CD4-positive, alpha-beta T cell (primary cell): ENCODE measurements at regions not wholly inside any gene's neighbourhood (a gene's known extent, or its start where the extent isn't known, plus 50 kb on each side); places are given as distances from the start of the nearest gene placed in this dataset.

Experiments used
- ATAC-seq: fragments of 200-7000 bp; cut with Tn5 transposase; one replicate; pipeline ENCODE4 v1.10.0; 2022; ENCODE audit warnings: mild to moderate bottlenecking; ENCODE audit not compliant: poor library complexity
- CTCF ChIA-PET: fragments of 350-600 bp; sonication (Branson Sonifier 250); formaldehyde crosslinking; loops from one replicate; lab custom pipeline; 2021; ENCODE audit warnings: antibody characterized with exemption, inconsistent platforms; lab: Charles Lee
- POLR2A ChIA-PET: fragments of 350-600 bp; sonication (Branson Sonifier 250); formaldehyde crosslinking; loops from one replicate; lab custom pipeline; 2021; ENCODE audit warnings: antibody characterized with exemption, inconsistent platforms; lab: Charles Lee
- DNase-seq, 14 experiments: peaks; one replicate each; pipeline ENCODE4 v3.0.0-alpha.2; 2013 to 2020; ENCODE audit warnings: mixed read lengths in 2 of 14
- H3K27ac ChIP-seq, 2 donors: one replicate each; pipeline versions ENCODE4 v1.5.1 to v1.7.0; 2013; ENCODE audit warnings: low read length in 2 of 2, low read depth in 1 of 2, mild to moderate bottlenecking in 1 of 2
- H3K27me3 ChIP-seq, 2 experiments: 1 replicate in 1 of 2; 2 replicates in 1 of 2; pipeline versions ENCODE4 v1.6.1 to v1.7.0; 2013; ENCODE audit warnings: low read length in 2 of 2, control low read depth in 1 of 2, mild to moderate bottlenecking in 1 of 2, moderate library complexity in 1 of 2; ENCODE audit not compliant: insufficient read depth in 2 of 2, control insufficient read depth in 1 of 2
- H3K36me3 ChIP-seq: one replicate; pipeline ENCODE4 v1.6.1; 2013; ENCODE audit warnings: low read length, control low read depth; ENCODE audit not compliant: insufficient read depth
- H3K4me1 ChIP-seq: one replicate; pipeline ENCODE4 v1.6.1; 2013; ENCODE audit warnings: low read length, control low read depth; ENCODE audit not compliant: insufficient read depth
- H3K4me3 ChIP-seq: one replicate; pipeline ENCODE4 v1.5.1; 2013; ENCODE audit warnings: mild to moderate bottlenecking, low read length, moderate library complexity
- H3K9me3 ChIP-seq, 2 experiments: 1 replicate in 1 of 2; 2 replicates in 1 of 2; pipeline versions ENCODE4 v1.6.1 to v1.7.0; 2013; ENCODE audit warnings: low read length in 2 of 2, mild to moderate bottlenecking in 2 of 2, control low read depth in 1 of 2, moderate library complexity in 1 of 2; ENCODE audit not compliant: control insufficient read depth in 1 of 2, insufficient read depth in 1 of 2
- H3K27ac Mint-ChIP-seq: one replicate; pipeline ENCODE4 v1.8.0; 2020; ENCODE audit warnings: mixed read lengths
- H3K27me3 Mint-ChIP-seq: one replicate; pipeline ENCODE4 v1.8.0; 2021; ENCODE audit warnings: mixed read lengths
- H3K36me3 Mint-ChIP-seq: one replicate; pipeline ENCODE4 v1.8.0; 2021; ENCODE audit warnings: low read depth, mixed read lengths
- H3K4me1 Mint-ChIP-seq: one replicate; pipeline ENCODE4 v1.8.0; 2021; ENCODE audit warnings: low read depth, mixed read lengths
- H3K4me3 Mint-ChIP-seq: one replicate; pipeline ENCODE4 v1.8.0; 2020; ENCODE audit warnings: mild to moderate bottlenecking, mixed read lengths
- H3K9me3 Mint-ChIP-seq: one replicate; pipeline ENCODE4 v1.8.0; 2020; ENCODE audit warnings: mixed read lengths
- intact Hi-C, 2 experiments: fragments of 100-400 bp; cut with DNase I in 1 of 2; cut with micrococcal nuclease in 1 of 2; formaldehyde crosslinking; loops; one replicate each; pipeline versions ENCODE4 v1.15.1 to v1.9.0; 2023 to 2025; cut with DNase I, micrococcal nuclease
- TF ChIP-seq, protein P1 (sequence below): fragments of 200-600 bp; IDR thresholded peaks from one replicate; pipeline ENCODE4 v1.8.0; 2022; ENCODE audit warnings: antibody characterized with exemption, mild to moderate bottlenecking

DNA sequence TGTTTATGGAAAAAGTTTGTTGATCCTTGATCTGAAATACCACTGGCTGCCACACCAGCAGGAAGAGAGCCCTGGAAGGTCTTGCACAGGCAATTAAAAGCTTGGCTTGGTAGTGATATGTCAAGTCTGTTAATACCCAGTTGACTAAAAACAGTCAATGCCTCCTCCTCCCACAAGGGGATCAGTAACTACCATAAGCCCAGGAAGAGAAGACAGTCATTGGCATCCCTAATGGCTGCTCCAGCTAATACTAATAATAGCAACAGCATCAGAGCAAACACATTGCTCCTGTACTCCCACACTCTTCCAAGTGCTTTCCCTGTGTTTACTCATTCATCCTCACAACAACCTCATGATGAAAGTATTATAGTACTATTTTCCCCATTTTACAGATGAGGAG is 528.6 kb downstream of the TAFA4 start:
- Mint-ChIP-seq H3K27me3 (no peaks in the 10 kb centered on the region), H3K36me3 (no peaks in the 10 kb centered on the region), H3K27ac (no peak overlapping the region), H3K9me3 (peaks cover 9% of the 10 kb centered on the region), H3K4me3 (no peak overlapping the region), H3K4me1 (no peaks in the 10 kb centered on the region)
- Histone ChIP-seq H3K4me1 (no peaks in the 10 kb centered on the region), H3K27me3 (no peaks in the 10 kb centered on the region), H3K27ac (no peak overlapping the region), H3K9me3 (no peaks in the 10 kb centered on the region), H3K4me3 (no peak overlapping the region), H3K36me3 (no peaks in the 10 kb centered on the region)
- no peak for ATAC-seq
- intact Hi-C loops, result no loop called here
- CTCF ChIA-PET, result interaction anchor here (0.5 kb wide), 1 partner anchor 846 kb away, joined by 3 read pairs; no protein-coding TSS in a partner anchor
- TF ChIP-seq, protein P1, sequence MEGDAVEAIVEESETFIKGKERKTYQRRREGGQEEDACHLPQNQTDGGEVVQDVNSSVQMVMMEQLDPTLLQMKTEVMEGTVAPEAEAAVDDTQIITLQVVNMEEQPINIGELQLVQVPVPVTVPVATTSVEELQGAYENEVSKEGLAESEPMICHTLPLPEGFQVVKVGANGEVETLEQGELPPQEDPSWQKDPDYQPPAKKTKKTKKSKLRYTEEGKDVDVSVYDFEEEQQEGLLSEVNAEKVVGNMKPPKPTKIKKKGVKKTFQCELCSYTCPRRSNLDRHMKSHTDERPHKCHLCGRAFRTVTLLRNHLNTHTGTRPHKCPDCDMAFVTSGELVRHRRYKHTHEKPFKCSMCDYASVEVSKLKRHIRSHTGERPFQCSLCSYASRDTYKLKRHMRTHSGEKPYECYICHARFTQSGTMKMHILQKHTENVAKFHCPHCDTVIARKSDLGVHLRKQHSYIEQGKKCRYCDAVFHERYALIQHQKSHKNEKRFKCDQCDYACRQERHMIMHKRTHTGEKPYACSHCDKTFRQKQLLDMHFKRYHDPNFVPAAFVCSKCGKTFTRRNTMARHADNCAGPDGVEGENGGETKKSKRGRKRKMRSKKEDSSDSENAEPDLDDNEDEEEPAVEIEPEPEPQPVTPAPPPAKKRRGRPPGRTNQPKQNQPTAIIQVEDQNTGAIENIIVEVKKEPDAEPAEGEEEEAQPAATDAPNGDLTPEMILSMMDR, result no peak
- POLR2A ChIA-PET, result no interaction called here
- no peak for DNase-seq

DNA sequence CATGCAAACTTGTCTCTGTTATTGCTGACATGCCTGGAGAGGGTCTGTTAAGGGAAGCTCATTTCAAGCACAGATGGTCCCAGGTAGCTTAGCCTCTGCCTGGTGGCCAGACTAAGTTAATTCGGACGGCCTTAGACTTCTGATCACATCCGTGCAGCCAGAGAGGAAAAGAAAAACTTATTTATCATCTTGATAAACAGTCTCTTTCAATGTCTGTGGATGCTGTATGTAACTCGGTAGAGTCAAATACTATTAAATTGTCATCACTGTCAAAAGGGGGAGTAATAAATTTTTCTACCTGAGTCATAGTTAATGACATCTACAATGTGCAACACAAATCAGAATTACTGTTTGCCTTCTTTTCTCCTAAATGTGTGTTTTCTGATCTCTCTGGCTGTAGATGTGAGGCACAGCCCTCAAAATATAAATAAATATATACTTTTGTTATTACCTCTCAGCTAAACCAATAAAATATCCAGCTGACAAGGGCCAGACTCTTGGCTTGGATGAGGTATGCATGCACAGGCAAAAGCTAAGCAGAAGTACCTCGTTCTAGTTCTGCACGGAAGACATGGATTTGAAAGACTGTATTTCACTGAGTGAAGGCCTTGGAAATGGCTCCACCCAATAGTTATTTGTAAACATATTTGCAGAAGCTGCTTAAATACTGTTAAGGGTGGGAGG is 530.0 kb downstream of the TAFA4 start:
- CTCF ChIA-PET, result no interaction called here
- no peaks in the 10 kb centered on the region for H3K36me3 ChIP-seq
- H3K27me3 Mint-ChIP-seq, result no peaks in the 10 kb centered on the region
- H3K27ac ChIP-seq, result no peak overlapping the region
- no peaks in the 10 kb centered on the region for H3K36me3 Mint-ChIP-seq
- POLR2A ChIA-PET, result no interaction called here
- H3K4me3 Mint-ChIP-seq, result no peak overlapping the region
- DNase-seq (no peak), ATAC-seq (no peak)
- no peaks in the 10 kb centered on the region for H3K27me3 ChIP-seq
- peaks cover 8% of the 10 kb centered on the region for H3K9me3 Mint-ChIP-seq
- TF ChIP-seq, protein P1, result no peak
- no peaks in the 10 kb centered on the region for H3K9me3 ChIP-seq
- intact Hi-C loops, result no loop called here
- H3K27ac Mint-ChIP-seq, result no peak overlapping the region
- no peaks in the 10 kb centered on the region for H3K4me1 Mint-ChIP-seq
- H3K4me1 ChIP-seq, result no peaks in the 10 kb centered on the region
- no peak overlapping the region for H3K4me3 ChIP-seq

DNA sequence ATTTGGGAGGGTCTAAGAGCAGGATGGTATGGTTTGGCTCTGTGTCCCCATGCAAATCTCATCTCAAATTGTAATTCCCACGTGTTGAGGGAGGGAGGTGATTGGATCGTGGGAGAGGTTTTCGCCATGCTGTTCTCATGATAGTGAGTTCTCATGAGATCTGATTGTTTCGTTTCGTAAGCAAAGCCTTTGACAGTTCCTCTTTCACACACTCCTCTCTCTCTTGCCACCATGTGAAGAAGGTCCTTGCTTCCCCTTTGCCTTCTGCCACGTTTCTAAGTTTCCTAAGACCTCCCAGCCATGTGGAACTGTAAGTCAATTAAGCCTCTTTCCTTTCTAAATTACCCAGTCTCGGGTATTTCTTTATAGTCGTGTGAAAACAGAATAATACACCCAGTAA is 553.7 kb downstream of the TAFA4 start:
- H3K4me1 Mint-ChIP-seq, result no peaks in the 10 kb centered on the region
- Histone ChIP-seq H3K27ac (no peak overlapping the region), H3K36me3 (no peaks in the 10 kb centered on the region), H3K4me1 (no peaks in the 10 kb centered on the region), H3K4me3 (no peak overlapping the region), H3K27me3 (no peaks in the 10 kb centered on the region), H3K9me3 (peaks cover 7 to 16% of the 10 kb centered on the region in 2 experiments)
- intact Hi-C loops, result no loop called here
- TF ChIP-seq, protein P1, result no peak
- H3K36me3 Mint-ChIP-seq, result peaks cover 19% of the 10 kb centered on the region
- H3K27me3 Mint-ChIP-seq, result no peaks in the 10 kb centered on the region
- POLR2A ChIA-PET, result no interaction called here
- no peak overlapping the region for H3K27ac Mint-ChIP-seq
- ATAC-seq (no peak), DNase-seq (no peak)
- no peak overlapping the region for H3K4me3 Mint-ChIP-seq
- peaks cover 15% of the 10 kb centered on the region for H3K9me3 Mint-ChIP-seq
- CTCF ChIA-PET, result no interaction called here
